Activated CD4-positive, alpha-beta T cell treated with anti-CD3 and anti-CD28 coated beads, Interleukin-2, amount 10 ng/mL, durations not matched to agents 7 days and 5 days (primary cell): ENCODE measurements at regions not wholly inside any gene's neighbourhood (a gene's known extent, or its start where the extent isn't known, plus 50 kb on each side); places are given as distances from the start of the nearest gene placed in this dataset.

ENCODE experiments used
- CTCF ChIA-PET: fragments of 350-600 bp; sonication (Branson Sonifier 250); formaldehyde crosslinking; loops from one replicate; lab custom pipeline; 2021; ENCODE audit warnings: antibody characterized with exemption; lab: Charles Lee
- POLR2A ChIA-PET: fragments of 350-600 bp; sonication (Branson Sonifier 250); formaldehyde crosslinking; loops from one replicate; lab custom pipeline; 2021; ENCODE audit warnings: antibody characterized with exemption; lab: Charles Lee
- DNase-seq: peaks from one replicate; pipeline ENCODE4 v3.0.0-alpha.2; 2020
- H3K27ac Mint-ChIP-seq: one replicate; pipeline ENCODE4 v1.8.0; 2021; ENCODE audit warnings: mild to moderate bottlenecking, moderate library complexity, mixed read lengths
- H3K27me3 Mint-ChIP-seq: one replicate; pipeline ENCODE4 v1.8.0; 2021; ENCODE audit warnings: mixed read lengths
- H3K36me3 Mint-ChIP-seq: one replicate; pipeline ENCODE4 v1.8.0; 2021; ENCODE audit warnings: low read depth, mixed read lengths
- H3K4me1 Mint-ChIP-seq: one replicate; pipeline ENCODE4 v1.8.0; 2021; ENCODE audit warnings: mixed read lengths
- H3K4me3 Mint-ChIP-seq: one replicate; pipeline ENCODE4 v1.8.0; 2021; ENCODE audit warnings: mild to moderate bottlenecking, moderate library complexity, mixed read lengths
- H3K9me3 Mint-ChIP-seq: one replicate; pipeline ENCODE4 v1.8.0; 2021; ENCODE audit warnings: mixed read lengths

DNA sequence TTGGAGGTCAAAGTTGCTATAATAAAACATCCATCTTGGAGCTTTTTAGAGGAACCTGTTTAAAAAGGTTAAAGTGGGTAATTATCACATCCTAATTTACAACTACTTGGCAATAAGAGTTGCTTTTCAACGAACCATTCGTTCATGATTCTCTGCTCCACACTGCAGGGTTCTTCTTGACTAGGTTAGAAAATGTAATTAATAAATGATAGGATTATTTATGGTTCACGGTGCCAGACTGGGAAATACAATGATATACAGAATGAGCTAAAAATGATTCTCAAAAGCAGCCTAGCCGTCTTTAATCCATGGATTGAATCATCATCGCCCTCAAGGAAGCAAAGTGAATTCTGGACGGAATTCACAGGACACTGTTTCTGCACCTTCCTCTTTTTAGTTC is 291.2 kb downstream of the TEX29 start:
- POLR2A ChIA-PET = no interaction called here
- Mint-ChIP-seq H3K4me1 (no peaks in the 10 kb centered on the region), H3K4me3 (no peak overlapping the region), H3K36me3 (no peaks in the 10 kb centered on the region), H3K27ac (no peak overlapping the region), H3K27me3 (no peaks in the 10 kb centered on the region), H3K9me3 (no peaks in the 10 kb centered on the region)
- CTCF ChIA-PET = interaction anchor here (0.7 kb wide), 1 partner anchor 40 kb away, joined by 3 read pairs; no protein-coding TSS in a partner anchor
- DNase-seq = no peak

DNA sequence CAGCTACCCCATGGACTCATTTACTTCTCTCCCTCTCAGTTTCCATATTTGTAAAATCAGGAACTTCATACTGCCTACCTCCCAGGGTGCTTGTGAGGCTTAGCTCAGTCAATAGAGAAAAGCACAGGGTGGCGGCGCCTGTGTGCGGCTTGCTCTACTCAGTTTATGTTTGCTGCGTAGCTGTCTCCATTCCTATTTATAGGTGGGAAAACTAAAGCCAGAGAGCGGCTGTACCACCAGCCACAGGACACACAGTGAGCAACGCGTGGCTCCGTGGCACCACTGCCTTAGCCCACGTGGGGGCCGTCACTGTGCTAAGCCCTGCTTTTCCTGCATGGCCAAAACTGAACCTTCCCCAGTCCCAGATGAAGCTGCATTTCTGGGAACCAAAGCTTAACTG is 292.4 kb downstream of the TEX29 start:
- peaks cover 2% of the 10 kb centered on the region for H3K27me3 Mint-ChIP-seq
- no peak overlapping the region for H3K27ac Mint-ChIP-seq
- H3K4me1 Mint-ChIP-seq = no peaks in the 10 kb centered on the region
- no peak for DNase-seq
- ChIA-PET POLR2A (no interaction called here), CTCF (no interaction called here)
- H3K4me3 Mint-ChIP-seq = no peak overlapping the region
- H3K36me3 Mint-ChIP-seq = no peaks in the 10 kb centered on the region
- H3K9me3 Mint-ChIP-seq = no peaks in the 10 kb centered on the region

DNA sequence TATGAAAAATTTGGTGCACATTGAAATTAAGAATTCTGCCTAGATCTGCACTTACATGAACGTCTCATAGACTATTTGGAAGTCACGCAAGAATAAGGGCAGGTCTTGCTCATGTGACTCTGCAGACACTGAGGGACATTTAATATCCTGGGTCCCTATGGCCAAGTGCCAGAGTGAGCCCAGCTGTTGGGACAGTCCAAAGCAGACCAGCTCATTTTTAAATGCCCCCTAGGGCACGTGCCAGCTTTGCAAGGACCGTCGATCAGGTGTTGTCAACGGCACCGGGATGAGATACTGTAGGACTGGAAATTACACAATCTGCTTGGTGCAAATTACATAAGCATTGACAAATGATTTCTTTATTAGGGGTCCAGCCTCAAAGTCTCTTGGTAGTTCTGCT is 293.6 kb downstream of the TEX29 start:
- Mint-ChIP-seq H3K36me3 (no peaks in the 10 kb centered on the region), H3K27me3 (peaks cover 2% of the 10 kb centered on the region), H3K4me3 (no peak overlapping the region), H3K27ac (no peak overlapping the region), H3K4me1 (no peaks in the 10 kb centered on the region), H3K9me3 (no peaks in the 10 kb centered on the region)
- no peak for DNase-seq
- CTCF ChIA-PET = no interaction called here
- POLR2A ChIA-PET = no interaction called here

DNA sequence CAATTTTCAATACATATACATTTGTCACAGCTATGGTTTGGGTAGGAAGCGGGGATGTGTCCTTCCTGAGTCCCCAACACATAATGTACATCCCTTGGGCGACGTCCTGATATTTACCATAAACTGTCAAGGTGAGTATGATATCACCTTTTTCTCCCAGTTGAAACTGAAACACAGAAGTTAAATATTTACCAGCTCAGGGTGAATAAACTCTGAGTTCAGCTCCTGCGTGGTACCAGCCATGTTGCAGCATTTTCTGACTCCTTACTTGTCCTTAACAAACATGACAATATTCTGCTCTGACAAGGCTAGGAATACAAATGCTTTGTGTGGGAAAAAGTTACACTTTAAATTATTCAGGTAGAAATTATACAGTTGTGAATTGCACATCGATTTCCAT is 294.2 kb downstream of the TEX29 start:
- Mint-ChIP-seq H3K4me3 (no peak overlapping the region), H3K9me3 (no peaks in the 10 kb centered on the region), H3K36me3 (no peaks in the 10 kb centered on the region), H3K27me3 (peaks cover 2% of the 10 kb centered on the region), H3K4me1 (no peaks in the 10 kb centered on the region), H3K27ac (no peak overlapping the region)
- no peak for DNase-seq
- ChIA-PET CTCF (no interaction called here), POLR2A (no interaction called here)

DNA sequence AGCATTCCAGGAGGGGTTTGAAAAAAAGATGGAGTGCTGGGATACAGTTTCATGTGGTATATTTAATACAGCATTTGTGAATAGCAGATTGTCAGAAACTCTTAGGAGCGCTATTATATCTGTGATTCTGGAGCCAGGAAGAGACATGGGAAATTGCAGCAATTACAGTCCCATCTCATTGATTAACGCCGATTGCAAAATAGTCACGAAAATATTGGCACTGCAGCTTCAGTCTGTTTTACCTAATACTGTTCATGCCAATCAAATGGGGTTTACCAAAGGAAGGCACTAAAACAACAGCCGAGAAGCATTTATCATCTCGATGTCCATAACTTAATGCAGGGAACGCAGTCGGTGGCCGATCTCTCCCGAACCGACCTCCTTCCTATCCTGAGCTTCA is 295.8 kb downstream of the TEX29 start:
- ChIA-PET CTCF (no interaction called here), POLR2A (no interaction called here)
- Mint-ChIP-seq H3K36me3 (no peaks in the 10 kb centered on the region), H3K4me3 (no peak overlapping the region), H3K9me3 (no peaks in the 10 kb centered on the region), H3K27ac (no peak overlapping the region), H3K27me3 (peaks cover 2% of the 10 kb centered on the region), H3K4me1 (no peaks in the 10 kb centered on the region)
- no peak for DNase-seq

DNA sequence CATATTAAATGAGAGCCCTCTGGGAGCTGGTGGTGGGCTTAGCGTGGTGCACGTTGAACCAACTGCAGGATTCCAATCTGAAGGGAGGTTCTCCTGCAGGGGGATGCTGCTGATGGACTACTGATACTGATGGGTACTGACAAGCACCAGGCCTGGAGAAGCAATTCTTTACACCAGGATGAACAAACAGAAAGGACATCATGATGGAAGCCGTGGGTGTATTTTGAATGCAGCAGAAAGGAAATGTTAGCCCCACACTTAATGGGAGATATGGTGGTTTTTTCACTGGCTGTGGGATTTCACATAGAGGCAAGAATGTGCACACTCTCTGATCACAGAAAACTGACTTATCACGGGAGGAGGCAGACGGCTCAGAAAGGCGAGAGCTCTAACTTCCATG is 299.7 kb downstream of the TEX29 start:
- no peak for DNase-seq
- Mint-ChIP-seq H3K27me3 (peaks cover 2% of the 10 kb centered on the region), H3K9me3 (no peaks in the 10 kb centered on the region), H3K4me1 (no peaks in the 10 kb centered on the region), H3K27ac (no peak overlapping the region), H3K36me3 (no peaks in the 10 kb centered on the region), H3K4me3 (no peak overlapping the region)
- ChIA-PET POLR2A (no interaction called here), CTCF (no interaction called here)

DNA sequence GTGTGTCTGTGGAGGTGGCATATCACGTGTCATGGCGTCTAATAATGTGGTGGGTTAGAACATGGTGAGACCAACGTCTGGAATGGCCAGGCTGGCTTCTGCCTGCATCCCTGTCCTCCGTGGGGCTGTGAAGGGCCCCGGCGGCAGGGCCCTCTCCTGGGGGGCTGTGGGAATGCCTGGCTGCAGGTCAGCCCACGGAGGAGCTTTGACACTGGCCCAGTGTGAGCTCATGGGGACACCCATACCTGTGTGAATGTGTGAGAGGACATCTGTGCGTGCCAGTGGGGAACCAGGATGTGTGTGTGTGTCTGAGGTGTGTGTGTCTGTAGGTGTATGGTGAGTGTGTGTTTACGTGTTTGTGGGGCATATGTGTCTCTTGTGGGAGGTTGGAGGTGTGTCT is 300.1 kb downstream of the TEX29 start:
- H3K27me3 Mint-ChIP-seq = peaks cover 2% of the 10 kb centered on the region
- POLR2A ChIA-PET = no interaction called here
- H3K4me1 Mint-ChIP-seq = no peaks in the 10 kb centered on the region
- H3K27ac Mint-ChIP-seq = no peak overlapping the region
- no peak for DNase-seq
- CTCF ChIA-PET = no interaction called here
- H3K9me3 Mint-ChIP-seq = no peaks in the 10 kb centered on the region
- no peaks in the 10 kb centered on the region for H3K36me3 Mint-ChIP-seq
- no peak overlapping the region for H3K4me3 Mint-ChIP-seq

DNA sequence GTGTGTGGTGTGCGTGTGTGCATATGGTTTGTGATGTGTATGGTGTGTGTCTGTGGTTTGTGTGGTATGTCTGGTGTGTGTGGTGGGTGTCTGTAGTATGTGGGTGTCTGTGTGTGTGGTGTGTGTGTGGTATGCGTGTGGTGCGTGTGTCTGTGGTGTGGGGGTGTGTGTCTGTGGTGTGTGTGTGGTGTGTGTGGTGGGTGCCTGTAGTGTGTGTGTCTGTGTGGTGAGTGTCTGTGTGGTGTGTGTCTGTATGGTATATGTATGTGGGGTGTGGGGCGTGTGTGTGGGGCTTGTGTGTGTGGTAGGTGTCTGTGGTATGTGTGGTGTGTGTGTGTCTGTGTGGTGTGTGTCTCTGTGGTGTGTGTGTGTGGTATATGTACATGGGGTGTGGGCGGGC is 300.7 kb downstream of the TEX29 start:
- DNase-seq = no peak
- Mint-ChIP-seq H3K4me3 (no peak overlapping the region), H3K27me3 (peaks cover 2% of the 10 kb centered on the region), H3K9me3 (no peaks in the 10 kb centered on the region), H3K4me1 (no peaks in the 10 kb centered on the region), H3K27ac (no peak overlapping the region), H3K36me3 (no peaks in the 10 kb centered on the region)
- ChIA-PET CTCF (no interaction called here), POLR2A (no interaction called here)

DNA sequence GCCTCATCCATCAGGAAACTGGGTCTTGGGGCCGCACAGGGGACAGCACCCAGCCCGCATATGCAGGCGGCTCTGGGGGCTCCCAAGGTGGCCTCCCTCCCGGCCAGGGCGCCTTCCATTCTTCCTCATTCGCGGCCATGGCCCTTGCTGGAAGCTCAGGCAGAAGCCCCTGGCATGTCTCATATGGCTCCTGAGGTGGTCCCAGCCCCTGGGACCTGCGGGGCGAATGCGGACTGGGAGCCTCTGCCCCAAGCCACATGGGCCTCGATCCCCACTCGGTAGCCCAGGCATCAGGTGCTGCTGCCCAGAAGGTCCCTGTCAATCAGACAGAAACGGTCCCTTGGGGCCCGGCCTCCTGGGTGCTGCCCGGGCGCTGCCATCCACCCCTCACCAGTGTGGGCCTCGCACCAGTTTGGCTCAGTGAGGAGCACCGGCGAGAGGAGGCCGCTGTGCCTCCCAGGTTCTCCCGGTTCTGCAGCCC is 301.6 kb downstream of the TEX29 start:
- Mint-ChIP-seq H3K4me1 (no peaks in the 10 kb centered on the region), H3K27me3 (peaks cover 2% of the 10 kb centered on the region), H3K4me3 (no peak overlapping the region), H3K36me3 (no peaks in the 10 kb centered on the region), H3K9me3 (no peaks in the 10 kb centered on the region), H3K27ac (no peak overlapping the region)
- ChIA-PET CTCF (no interaction called here), POLR2A (no interaction called here)
- DNase-seq = no peak

DNA sequence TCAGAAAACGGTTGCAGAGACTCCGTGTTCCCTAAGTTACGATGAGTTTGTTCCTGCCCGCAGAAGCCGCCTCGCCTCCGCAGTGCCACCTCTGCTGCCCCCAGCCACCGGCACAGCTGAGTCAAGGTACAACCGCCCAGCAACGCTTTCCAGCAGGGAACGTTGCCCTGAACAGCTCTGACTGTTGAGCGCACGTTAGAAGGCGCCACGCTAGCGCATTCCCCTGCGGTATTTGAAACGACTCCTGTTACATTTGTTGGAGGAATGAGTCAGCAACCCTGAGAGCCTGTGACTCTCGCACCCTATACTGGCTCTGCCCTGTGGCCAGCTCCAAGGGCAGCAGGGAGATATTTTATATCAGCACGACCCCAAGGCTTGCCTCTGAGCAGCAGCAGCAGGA is 302.8 kb downstream of the TEX29 start:
- no peaks in the 10 kb centered on the region for H3K27me3 Mint-ChIP-seq
- ChIA-PET CTCF (no interaction called here), POLR2A (no interaction called here)
- H3K27ac Mint-ChIP-seq = no peak overlapping the region
- no peaks in the 10 kb centered on the region for H3K4me1 Mint-ChIP-seq
- H3K36me3 Mint-ChIP-seq = no peaks in the 10 kb centered on the region
- no peaks in the 10 kb centered on the region for H3K9me3 Mint-ChIP-seq
- no peak for DNase-seq
- no peak overlapping the region for H3K4me3 Mint-ChIP-seq

DNA sequence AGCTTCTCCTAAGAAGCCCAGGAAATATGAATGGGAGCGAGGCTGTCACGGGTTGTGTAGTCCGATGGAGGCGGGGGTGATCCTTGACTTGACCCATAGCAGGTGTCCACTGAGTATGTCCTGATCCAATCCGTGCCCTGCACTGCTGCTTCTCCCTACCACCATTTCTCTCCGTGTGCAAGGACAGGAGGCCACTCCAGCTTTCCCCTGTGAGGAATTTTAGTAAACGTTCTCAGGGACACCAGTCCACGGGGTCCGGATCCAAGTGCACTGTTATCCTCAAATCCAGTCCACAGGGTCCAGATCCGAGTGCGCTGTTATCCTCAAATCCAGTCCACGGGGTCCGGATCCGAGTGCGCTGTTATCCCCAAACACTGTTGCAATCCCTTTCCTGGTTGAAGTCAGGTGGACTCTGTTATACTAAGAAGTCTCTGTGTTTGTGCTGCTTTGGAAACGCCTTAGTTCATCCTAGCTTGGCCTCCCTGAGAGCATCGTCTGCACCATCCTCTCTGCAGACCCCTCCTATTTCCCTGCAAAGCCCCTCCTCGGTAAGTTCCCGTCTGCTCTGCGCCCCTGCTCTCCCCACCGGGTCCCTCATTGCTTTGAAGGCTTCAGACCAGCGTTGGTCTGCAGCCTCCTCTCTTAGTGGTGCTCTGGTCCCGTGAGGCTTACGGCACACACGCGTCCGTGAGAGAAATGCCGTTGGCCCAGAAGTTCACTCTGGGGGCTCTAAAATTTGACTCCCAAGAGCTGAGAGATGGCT is 303.5 kb downstream of the TEX29 start:
- CTCF ChIA-PET = no interaction called here
- no peaks in the 10 kb centered on the region for H3K9me3 Mint-ChIP-seq
- H3K36me3 Mint-ChIP-seq = no peaks in the 10 kb centered on the region

DNA sequence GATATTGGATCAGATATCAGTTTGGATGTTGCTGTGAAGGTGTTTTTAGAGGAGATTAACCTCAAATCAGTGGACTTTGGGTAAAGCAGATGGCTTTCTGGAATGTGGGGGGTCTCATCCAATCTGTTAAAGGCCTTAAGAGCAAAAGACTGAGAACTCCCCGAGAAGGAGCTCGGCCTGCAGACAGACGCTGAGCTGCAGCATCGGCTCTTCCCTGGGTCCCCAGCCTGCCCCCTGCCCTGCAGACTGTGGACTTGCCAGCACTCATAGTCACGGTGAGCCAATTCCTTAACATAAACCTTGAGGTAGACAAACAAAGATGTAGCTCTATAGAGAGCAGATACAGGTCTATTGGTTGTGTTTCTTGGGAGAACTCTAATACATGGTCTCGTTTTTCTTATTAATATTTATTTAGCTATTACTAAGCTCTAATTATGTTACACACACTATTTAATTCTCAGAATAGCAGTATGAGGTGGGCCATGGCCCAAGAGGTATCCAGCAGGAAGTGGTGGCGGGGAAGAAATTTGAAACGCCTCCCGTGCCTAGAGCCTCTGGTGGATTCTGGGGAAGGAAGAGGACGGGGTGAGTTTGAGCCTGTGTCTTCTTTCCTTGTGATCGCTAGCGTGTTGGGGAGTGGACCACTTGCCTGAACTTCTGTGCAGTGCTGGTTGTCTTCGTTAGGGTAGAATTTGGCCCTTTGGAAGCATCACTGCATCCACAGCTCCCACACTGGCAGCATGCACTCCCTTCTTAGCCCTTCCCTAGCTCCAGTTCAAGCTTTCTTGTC is 305.3 kb downstream of the TEX29 start:
- no peaks in the 10 kb centered on the region for H3K27me3 Mint-ChIP-seq
- H3K9me3 Mint-ChIP-seq = no peaks in the 10 kb centered on the region
- no peak overlapping the region for H3K4me3 Mint-ChIP-seq
- no peaks in the 10 kb centered on the region for H3K4me1 Mint-ChIP-seq
- no peaks in the 10 kb centered on the region for H3K36me3 Mint-ChIP-seq
- no peak overlapping the region for H3K27ac Mint-ChIP-seq
- ChIA-PET POLR2A (no interaction called here), CTCF (no interaction called here)
- no peak for DNase-seq

More for the DNA sequence above, 303.5 kb downstream of the TEX29 start:
- Mint-ChIP-seq H3K4me1 (no peaks in the 10 kb centered on the region), H3K4me3 (no peak overlapping the region), H3K27ac (no peak overlapping the region), H3K27me3 (no peaks in the 10 kb centered on the region)
- DNase-seq = no peak
- POLR2A ChIA-PET = no interaction called here

DNA sequence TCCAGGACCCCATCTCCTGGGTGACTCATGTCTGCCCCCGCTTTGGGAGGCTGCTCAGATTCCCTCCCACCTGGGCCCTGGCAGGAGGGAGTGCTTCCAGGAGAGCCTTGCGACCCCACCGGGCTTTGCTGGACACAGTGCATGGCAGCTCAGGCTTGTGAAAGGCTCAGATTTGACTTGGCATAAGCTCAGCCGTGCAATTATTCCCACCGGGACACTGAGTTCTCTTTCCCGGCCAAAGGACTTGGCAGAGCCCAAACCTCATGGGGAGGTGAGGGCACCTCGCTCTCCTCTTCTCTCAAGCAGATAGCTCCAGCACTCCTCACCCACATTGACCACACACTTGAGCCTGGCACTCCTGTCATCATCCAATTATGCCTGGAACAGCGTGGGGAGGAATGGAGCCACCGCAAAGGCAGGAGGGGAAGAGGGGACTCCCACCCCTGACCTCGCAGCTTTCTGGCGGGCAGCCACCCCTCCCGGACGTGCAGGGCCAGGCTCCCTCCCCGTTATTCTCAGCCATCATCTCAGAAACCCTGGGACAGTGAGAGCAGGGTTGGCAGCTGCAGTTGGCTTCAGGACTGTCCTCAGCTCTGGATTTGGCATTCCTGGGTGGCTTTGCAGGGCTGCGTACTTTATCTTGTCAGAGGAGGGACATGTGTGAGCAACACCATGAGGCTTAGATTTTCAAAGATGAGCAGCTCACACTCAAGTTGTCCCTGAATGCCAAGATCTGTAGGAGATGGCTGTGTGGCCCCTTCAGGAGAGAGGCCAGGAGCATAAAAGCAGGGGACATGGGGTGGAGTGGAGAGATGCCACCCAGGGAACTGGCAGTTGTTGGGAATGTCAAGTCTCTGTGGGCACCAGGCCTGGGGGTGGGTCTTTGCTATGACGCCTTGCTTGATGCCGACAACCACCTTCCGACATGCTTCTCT is 306.2 kb downstream of the TEX29 start:
- ChIA-PET POLR2A (no interaction called here), CTCF (no interaction called here)
- DNase-seq = no peak

More for the DNA sequence above, 306.2 kb downstream of the TEX29 start:
- Mint-ChIP-seq H3K9me3 (no peaks in the 10 kb centered on the region), H3K4me3 (no peak overlapping the region), H3K4me1 (no peaks in the 10 kb centered on the region), H3K27me3 (no peaks in the 10 kb centered on the region), H3K36me3 (no peaks in the 10 kb centered on the region), H3K27ac (no peak overlapping the region)
